Hepatocyte (in vitro differentiated cells): ENCODE measurements at regions not wholly inside any gene's neighbourhood (a gene's known extent, or its start where the extent isn't known, plus 50 kb on each side); places are given as distances from the start of the nearest gene placed in this dataset.

ENCODE experiments used
- DNase-seq: peaks from one replicate; pipeline ENCODE4 v3.0.0-alpha.2; 2016; ENCODE audit warnings: low spot score
- H2AFZ ChIP-seq: fragments of 200-600 bp; sonication (generic); 2 replicates; pipeline ENCODE4 v1.6.0; 2016; ENCODE audit warnings: antibody characterized with exemption, mild to moderate bottlenecking
- H3K27ac ChIP-seq: fragments of 200-600 bp; sonication (generic); 2 replicates; pipeline ENCODE4 v1.5.1; 2016; ENCODE audit warnings: mild to moderate bottlenecking
- H3K27me3 ChIP-seq: fragments of 200-600 bp; sonication (generic); 2 replicates; pipeline ENCODE4 v1.6.1; 2016
- H3K36me3 ChIP-seq: fragments of 200-600 bp; sonication (generic); replicated peaks from 2 replicates; pipeline ENCODE4 v1.5.1; 2016; ENCODE audit warnings: low read depth; ENCODE audit not compliant: insufficient read depth
- H3K4me1 ChIP-seq: fragments of 200-600 bp; sonication (generic); 2 replicates; pipeline ENCODE4 v1.5.1; 2016; ENCODE audit warnings: mild to moderate bottlenecking, moderate library complexity; ENCODE audit not compliant: insufficient read depth
- H3K4me2 ChIP-seq: fragments of 200-600 bp; sonication (generic); 2 replicates; pipeline ENCODE4 v1.6.0; 2016
- H3K4me3 ChIP-seq: fragments of 200-600 bp; sonication (generic); 2 replicates; pipeline ENCODE4 v1.5.1; 2016; ENCODE audit warnings: mild to moderate bottlenecking
- H3K79me2 ChIP-seq: fragments of 200-600 bp; sonication (generic); 2 replicates; pipeline ENCODE4 v1.6.0; 2017; ENCODE audit warnings: mild to moderate bottlenecking
- H3K9me2 ChIP-seq: fragments of 200-600 bp; sonication (generic); replicated peaks from 2 replicates; pipeline ENCODE4 v1.6.0; 2017; ENCODE audit warnings: mild to moderate bottlenecking; ENCODE audit not compliant: insufficient read depth
- H3K9me3 ChIP-seq: fragments of 200-600 bp; sonication (generic); 2 replicates; pipeline ENCODE4 v1.5.1; 2016; ENCODE audit warnings: low read depth, mild to moderate bottlenecking
- H4K20me1 ChIP-seq: fragments of 200-600 bp; sonication (generic); 2 replicates; pipeline ENCODE4 v1.6.0; 2016; ENCODE audit warnings: mild to moderate bottlenecking; ENCODE audit not compliant: insufficient read depth, poor library complexity, severe bottlenecking
- CTCF ChIP-seq: fragments of 200-600 bp; sonication (generic); IDR thresholded peaks from 2 replicates; pipeline ENCODE4 v1.5.1; 2016; ENCODE audit warnings: antibody characterized with exemption, mild to moderate bottlenecking; ENCODE audit not compliant: poor library complexity
- EZH2 ChIP-seq: fragments of 200-600 bp; sonication (generic); IDR thresholded peaks from 2 replicates; pipeline ENCODE4 v1.6.1; 2016; ENCODE audit warnings: antibody characterized with exemption, mild to moderate bottlenecking, borderline replicate concordance
- EZH2phosphoT487 ChIP-seq: fragments of 200-600 bp; sonication (generic); IDR thresholded peaks from one replicate; pipeline ENCODE4 v1.6.1; 2018; ENCODE audit warnings: antibody characterized with exemption, mild to moderate bottlenecking, low read depth, moderate library complexity; ENCODE audit not compliant: unreplicated experiment, severe bottlenecking
- WGBS: methylation state at CpG from one replicate; pipeline ENCODE4 v1.1.6; 2016; ENCODE audit warnings: low lambda C conversion rate; ENCODE audit errors: missing lambda C conversion rate; 5-methylcytosine and 5-hydroxymethylcytosine counted together

GRCh38 chrX:1075741-1076140, 136.7 kb downstream of the CRLF2 start:
- H3K36me3 ChIP-seq: no peaks in the 10 kb centered on the region
- WGBS: 95% methylated on average over 7 of the region's 7 CpGs
- no peaks in the 10 kb centered on the region for H4K20me1 ChIP-seq
- H3K27ac ChIP-seq: no peak overlapping the region
- no peak overlapping the region for H3K4me3 ChIP-seq
- no peak for DNase-seq
- H3K79me2 ChIP-seq: no peaks in the 10 kb centered on the region
- no peak for TF ChIP-seq CTCF
- no peak for TF ChIP-seq EZH2phosphoT487
- no peak for TF ChIP-seq EZH2
- H3K27me3 ChIP-seq: no peaks in the 10 kb centered on the region
- no peaks in the 10 kb centered on the region for H3K9me3 ChIP-seq
- no peak overlapping the region for H3K4me2 ChIP-seq
- H3K9me2 ChIP-seq: no peaks in the 10 kb centered on the region
- H3K4me1 ChIP-seq: no peaks in the 10 kb centered on the region
- no peak overlapping the region for H2AFZ ChIP-seq

GRCh38 chrX:1075156-1075555, 137.3 kb downstream of the CRLF2 start:
- H3K9me2 ChIP-seq: no peaks in the 10 kb centered on the region

GRCh38 chrX:1074755-1075154, 137.7 kb downstream of the CRLF2 start:
- no peaks in the 10 kb centered on the region for H3K4me1 ChIP-seq
- no peaks in the 10 kb centered on the region for H3K27me3 ChIP-seq
- no peaks in the 10 kb centered on the region for H3K9me2 ChIP-seq
- 89% methylated on average over 8 of the region's 8 CpGs for WGBS
- no peaks in the 10 kb centered on the region for H3K79me2 ChIP-seq
- no peaks in the 10 kb centered on the region for H3K9me3 ChIP-seq
- no peak for DNase-seq
- H2AFZ ChIP-seq: no peak overlapping the region
- TF ChIP-seq EZH2phosphoT487 (no peak), CTCF (no peak), EZH2 (no peak)
- no peaks in the 10 kb centered on the region for H3K36me3 ChIP-seq
- no peak overlapping the region for H3K27ac ChIP-seq
- H4K20me1 ChIP-seq: no peaks in the 10 kb centered on the region
- H3K4me3 ChIP-seq: no peak overlapping the region
- H3K4me2 ChIP-seq: no peak overlapping the region

More at GRCh38 chrX:1075156-1075555, 137.3 kb downstream of the CRLF2 start:
- no peak for DNase-seq
- H3K27ac ChIP-seq: no peak overlapping the region
- no peaks in the 10 kb centered on the region for H4K20me1 ChIP-seq
- H3K27me3 ChIP-seq: no peaks in the 10 kb centered on the region
- H3K36me3 ChIP-seq: no peaks in the 10 kb centered on the region
- H2AFZ ChIP-seq: no peak overlapping the region
- no peak overlapping the region for H3K4me2 ChIP-seq
- 88% methylated on average over 6 of the region's 7 CpGs for WGBS
- no peak overlapping the region for H3K4me3 ChIP-seq
- H3K4me1 ChIP-seq: no peaks in the 10 kb centered on the region
- TF ChIP-seq CTCF (no peak), EZH2phosphoT487 (no peak), EZH2 (no peak)
- no peaks in the 10 kb centered on the region for H3K79me2 ChIP-seq
- no peaks in the 10 kb centered on the region for H3K9me3 ChIP-seq

GRCh38 chrX:1074172-1074571, 138.3 kb downstream of the CRLF2 start:
- Histone ChIP-seq H4K20me1 (no peaks in the 10 kb centered on the region), H3K27me3 (no peaks in the 10 kb centered on the region), H3K4me1 (no peaks in the 10 kb centered on the region), H3K9me3 (no peaks in the 10 kb centered on the region), H2AFZ (no peak overlapping the region), H3K36me3 (no peaks in the 10 kb centered on the region), H3K27ac (no peak overlapping the region), H3K9me2 (no peaks in the 10 kb centered on the region), H3K4me3 (no peak overlapping the region), H3K4me2 (no peak overlapping the region), H3K79me2 (no peaks in the 10 kb centered on the region)
- no peak for TF ChIP-seq EZH2
- no peak for TF ChIP-seq EZH2phosphoT487
- no peak for TF ChIP-seq CTCF
- WGBS: 95% methylated on average over 3 of the region's 3 CpGs
- no peak for DNase-seq
